ENCODE measurements at regions not wholly inside any gene's neighbourhood (a gene's known extent, or its start where the extent isn't known, plus 50 kb on each side); places are given as distances from the start of the nearest gene placed in this dataset.
"Not testable (repeated sequence)": the region's sequence is repeated elsewhere in the genome, so short reads cannot be mapped to it uniquely, and the experiment has no call there.

DNA sequence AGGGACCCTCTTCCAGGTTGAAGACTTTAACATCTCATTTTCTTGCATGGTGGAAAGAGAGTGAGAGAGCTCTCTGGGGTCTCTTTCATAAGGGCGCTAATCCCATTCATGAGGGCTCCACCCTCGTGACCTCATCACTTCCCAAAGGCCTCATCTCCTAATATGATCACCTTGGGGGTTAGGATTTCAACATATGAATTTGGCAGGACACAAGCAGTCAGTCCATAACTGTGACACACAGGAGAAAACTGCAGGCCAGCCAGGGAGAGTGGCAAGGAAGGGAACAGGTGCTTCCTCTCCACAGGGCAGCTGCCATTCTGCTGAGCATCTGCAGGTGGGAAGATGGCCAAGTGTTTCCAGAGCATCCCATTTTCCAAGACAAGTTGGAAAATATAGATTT is 178.9 kb downstream of the BCL2L11 start:
- TF ChIP-seq, protein P1, sequence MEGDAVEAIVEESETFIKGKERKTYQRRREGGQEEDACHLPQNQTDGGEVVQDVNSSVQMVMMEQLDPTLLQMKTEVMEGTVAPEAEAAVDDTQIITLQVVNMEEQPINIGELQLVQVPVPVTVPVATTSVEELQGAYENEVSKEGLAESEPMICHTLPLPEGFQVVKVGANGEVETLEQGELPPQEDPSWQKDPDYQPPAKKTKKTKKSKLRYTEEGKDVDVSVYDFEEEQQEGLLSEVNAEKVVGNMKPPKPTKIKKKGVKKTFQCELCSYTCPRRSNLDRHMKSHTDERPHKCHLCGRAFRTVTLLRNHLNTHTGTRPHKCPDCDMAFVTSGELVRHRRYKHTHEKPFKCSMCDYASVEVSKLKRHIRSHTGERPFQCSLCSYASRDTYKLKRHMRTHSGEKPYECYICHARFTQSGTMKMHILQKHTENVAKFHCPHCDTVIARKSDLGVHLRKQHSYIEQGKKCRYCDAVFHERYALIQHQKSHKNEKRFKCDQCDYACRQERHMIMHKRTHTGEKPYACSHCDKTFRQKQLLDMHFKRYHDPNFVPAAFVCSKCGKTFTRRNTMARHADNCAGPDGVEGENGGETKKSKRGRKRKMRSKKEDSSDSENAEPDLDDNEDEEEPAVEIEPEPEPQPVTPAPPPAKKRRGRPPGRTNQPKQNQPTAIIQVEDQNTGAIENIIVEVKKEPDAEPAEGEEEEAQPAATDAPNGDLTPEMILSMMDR (IDR thresholded peaks at IDR 0.05; ENCODE audit: low read depth, low read length) = not testable (repeated sequence)
- not testable (repeated sequence) for TF ChIP-seq EZH2phosphoT487 (IDR thresholded peaks at IDR 0.05; ENCODE audit: low read depth)

Measured in OCI-LY3 (cell line).